ENCODE measurements at regions not wholly inside any gene's neighbourhood (a gene's known extent, or its start where the extent isn't known, plus 50 kb on each side); places are given as distances from the start of the nearest gene placed in this dataset.
"Not testable (repeated sequence)": the region's sequence is repeated elsewhere in the genome, so short reads cannot be mapped to it uniquely, and the experiment has no call there.

GRCh38 chr12:82300611-82301010, 57.6 kb downstream of the CCDC59 start:
- no peaks in the 10 kb centered on the region for H3K4me1 ChIP-seq (ENCODE audit: control insufficient read depth in 2 of 3, insufficient read depth in 2 of 3, low read depth in 1 of 3, low read length in 3 of 3)
- H3K9ac ChIP-seq (ENCODE audit: low read length in 3 of 3) = no peak overlapping the region
- no peaks in the 10 kb centered on the region for H3K27me3 ChIP-seq (ENCODE audit: control insufficient read depth, insufficient read depth, low read length)
- DNase-seq (peak in 2 of 5 donors; percentile 2 to 28), FAIRE-seq (no peak)
- no peak overlapping the region for H3K27ac ChIP-seq (ENCODE audit: low read depth in 2 of 2, low read length in 2 of 2)
- no peaks in the 10 kb centered on the region for H3K9me3 ChIP-seq (ENCODE audit: control insufficient read depth in 2 of 3, insufficient read depth in 1 of 3, low read length in 3 of 3)
- H3K4me3 ChIP-seq (ENCODE audit: low read length in 3 of 3) = no peak overlapping the region
- intact Hi-C loops (cut with DNase I) = no loop called here
- H3K36me3 ChIP-seq (ENCODE audit: control insufficient read depth in 2 of 3, insufficient read depth in 3 of 3, low read length in 3 of 3) = no peaks in the 10 kb centered on the region
- TF ChIP-seq, protein P1, sequence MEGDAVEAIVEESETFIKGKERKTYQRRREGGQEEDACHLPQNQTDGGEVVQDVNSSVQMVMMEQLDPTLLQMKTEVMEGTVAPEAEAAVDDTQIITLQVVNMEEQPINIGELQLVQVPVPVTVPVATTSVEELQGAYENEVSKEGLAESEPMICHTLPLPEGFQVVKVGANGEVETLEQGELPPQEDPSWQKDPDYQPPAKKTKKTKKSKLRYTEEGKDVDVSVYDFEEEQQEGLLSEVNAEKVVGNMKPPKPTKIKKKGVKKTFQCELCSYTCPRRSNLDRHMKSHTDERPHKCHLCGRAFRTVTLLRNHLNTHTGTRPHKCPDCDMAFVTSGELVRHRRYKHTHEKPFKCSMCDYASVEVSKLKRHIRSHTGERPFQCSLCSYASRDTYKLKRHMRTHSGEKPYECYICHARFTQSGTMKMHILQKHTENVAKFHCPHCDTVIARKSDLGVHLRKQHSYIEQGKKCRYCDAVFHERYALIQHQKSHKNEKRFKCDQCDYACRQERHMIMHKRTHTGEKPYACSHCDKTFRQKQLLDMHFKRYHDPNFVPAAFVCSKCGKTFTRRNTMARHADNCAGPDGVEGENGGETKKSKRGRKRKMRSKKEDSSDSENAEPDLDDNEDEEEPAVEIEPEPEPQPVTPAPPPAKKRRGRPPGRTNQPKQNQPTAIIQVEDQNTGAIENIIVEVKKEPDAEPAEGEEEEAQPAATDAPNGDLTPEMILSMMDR (IDR thresholded peaks at IDR 0.05; ENCODE audit: borderline replicate concordance, extremely low read depth, insufficient read depth) = no peak

GRCh38 chr12:82299319-82300025, 58.7 kb downstream of the CCDC59 start:
- H3K9ac ChIP-seq (ENCODE audit: low read length in 3 of 3) = no peak overlapping the region
- H3K27ac ChIP-seq (ENCODE audit: low read depth in 2 of 2, low read length in 2 of 2) = no peak overlapping the region
- FAIRE-seq = no peak
- H3K36me3 ChIP-seq (ENCODE audit: control insufficient read depth in 2 of 3, insufficient read depth in 3 of 3, low read length in 3 of 3) = no peaks in the 10 kb centered on the region
- intact Hi-C loops (cut with DNase I) = no loop called here
- H3K4me1 ChIP-seq (ENCODE audit: control insufficient read depth in 2 of 3, insufficient read depth in 2 of 3, low read depth in 1 of 3, low read length in 3 of 3) = no peaks in the 10 kb centered on the region
- H3K9me3 ChIP-seq (ENCODE audit: control insufficient read depth in 2 of 3, insufficient read depth in 1 of 3, low read length in 3 of 3) = no peaks in the 10 kb centered on the region
- peak in 2 of 5 donors; percentile 39 to 61 for DNase-seq
- H3K27me3 ChIP-seq (ENCODE audit: control insufficient read depth, insufficient read depth, low read length) = no peaks in the 10 kb centered on the region
- TF ChIP-seq, protein P1 (IDR thresholded peaks at IDR 0.05; ENCODE audit: borderline replicate concordance, extremely low read depth, insufficient read depth) = no peak
- no peak overlapping the region for H3K4me3 ChIP-seq (ENCODE audit: low read length in 3 of 3)

DNA sequence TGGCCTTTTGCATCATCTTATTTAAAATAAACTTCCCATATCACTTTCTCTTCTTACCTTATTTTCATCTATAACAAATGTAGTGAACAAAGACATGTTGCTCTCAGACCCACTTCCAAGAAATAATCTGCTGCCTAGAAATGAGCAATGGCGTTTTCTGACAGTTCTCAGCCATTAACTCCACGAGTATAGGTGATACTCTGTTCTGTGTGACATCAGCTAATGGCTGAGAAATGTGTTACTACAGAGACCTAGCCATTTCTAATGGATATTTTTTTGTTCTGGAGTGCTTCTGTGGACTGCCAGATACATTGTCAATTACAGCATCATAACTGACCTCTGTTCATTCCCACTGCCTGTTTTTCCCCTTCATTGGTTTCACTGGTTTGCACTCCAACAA, 67.8 kb downstream of the CCDC59 start:
- no peak for DNase-seq

GRCh38 chr12:82281335-82281734, 76.9 kb downstream of the CCDC59 start:
- H3K4me3 ChIP-seq (ENCODE audit: low read length in 3 of 3); H3K4me1 ChIP-seq (ENCODE audit: control insufficient read depth in 2 of 3, insufficient read depth in 2 of 3, low read depth in 1 of 3, low read length in 3 of 3); H3K27me3 ChIP-seq (ENCODE audit: control insufficient read depth, insufficient read depth, low read length); H3K9ac ChIP-seq (ENCODE audit: low read length in 3 of 3); intact Hi-C loops (cut with DNase I); H3K36me3 ChIP-seq (ENCODE audit: control insufficient read depth in 2 of 3, insufficient read depth in 3 of 3, low read length in 3 of 3); H3K27ac ChIP-seq (ENCODE audit: low read depth in 2 of 2, low read length in 2 of 2); H3K9me3 ChIP-seq (ENCODE audit: control insufficient read depth in 2 of 3, insufficient read depth in 1 of 3, low read length in 3 of 3); DNase-seq; FAIRE-seq: not testable (repeated sequence)

More for the DNA sequence above, 67.8 kb downstream of the CCDC59 start:
- intact Hi-C loops (cut with DNase I) = no loop called here
- no peak overlapping the region for H3K9ac ChIP-seq (ENCODE audit: low read length in 3 of 3)
- TF ChIP-seq, protein P1 (IDR thresholded peaks at IDR 0.05; ENCODE audit: borderline replicate concordance, extremely low read depth, insufficient read depth) = no peak
- H3K27me3 ChIP-seq (ENCODE audit: control insufficient read depth, insufficient read depth, low read length) = no peaks in the 10 kb centered on the region
- H3K4me3 ChIP-seq (ENCODE audit: low read length in 3 of 3) = no peak overlapping the region
- H3K36me3 ChIP-seq (ENCODE audit: control insufficient read depth in 2 of 3, insufficient read depth in 3 of 3, low read length in 3 of 3) = no peaks in the 10 kb centered on the region
- FAIRE-seq = no peak
- H3K4me1 ChIP-seq (ENCODE audit: control insufficient read depth in 2 of 3, insufficient read depth in 2 of 3, low read depth in 1 of 3, low read length in 3 of 3) = no peaks in the 10 kb centered on the region
- no peak overlapping the region for H3K27ac ChIP-seq (ENCODE audit: low read depth in 2 of 2, low read length in 2 of 2)
- H3K9me3 ChIP-seq (ENCODE audit: control insufficient read depth in 2 of 3, insufficient read depth in 1 of 3, low read length in 3 of 3) = no peaks in the 10 kb centered on the region
